PC-9 (cell line): ENCODE measurements at regions not wholly inside any gene's neighbourhood (a gene's known extent, or its start where the extent isn't known, plus 50 kb on each side); places are given as distances from the start of the nearest gene placed in this dataset.

Experiments
- BruUV-seq: library from RNA; stranded (reverse); fragments of 400-500 nt; replicated peaks from 2 replicates; lab custom pipeline; 2021; lab: Mats Ljungman, UMichigan
- CTCF ChIA-PET: fragments of 300-600 bp; sonication (Branson Sonifier 250); formaldehyde crosslinking; loops from one replicate; lab custom pipeline; 2022; ENCODE audit warnings: antibody characterized with exemption; lab: Charles Lee
- POLR2A ChIA-PET: fragments of 300-600 bp; sonication (Branson Sonifier 250); formaldehyde crosslinking; loops from one replicate; lab custom pipeline; 2022; ENCODE audit warnings: antibody characterized with exemption; ENCODE audit not compliant: unreplicated experiment; lab: Charles Lee
- DNase-seq, 2 experiments: peaks; one replicate each; pipeline versions ENCODE4 v3.0.0 to v3.0.0-alpha.2; 2015 to 2022; ENCODE audit warnings: mixed read lengths in 1 of 2
- H2AFZ ChIP-seq: fragments of 200-600 bp; sonication (generic); 2 replicates; pipeline ENCODE4 v1.8.1; 2017; ENCODE audit warnings: antibody characterized with exemption
- H3F3A ChIP-seq: fragments of 200-600 bp; sonication (generic); 2 replicates; pipeline ENCODE4 v1.8.1; 2017; ENCODE audit warnings: antibody characterized with exemption, mild to moderate bottlenecking, low read depth; ENCODE audit not compliant: insufficient read depth
- H3K27ac ChIP-seq: fragments of 200-600 bp; sonication (generic); 2 replicates; pipeline ENCODE4 v1.6.1; 2016; ENCODE audit warnings: mixed run types
- H3K27me3 ChIP-seq: fragments of 200-600 bp; sonication (generic); 2 replicates; pipeline ENCODE4 v1.6.1; 2016; ENCODE audit warnings: low read depth, mixed run types; ENCODE audit not compliant: insufficient read depth
- H3K36me3 ChIP-seq: fragments of 200-600 bp; sonication (generic); 2 replicates; pipeline ENCODE4 v1.6.1; 2016; ENCODE audit warnings: low read depth, mixed run types
- H3K4me1 ChIP-seq: fragments of 200-600 bp; sonication (generic); replicated peaks from 2 replicates; pipeline ENCODE4 v1.6.1; 2016; ENCODE audit warnings: mixed run types; ENCODE audit not compliant: insufficient read depth
- H3K4me2 ChIP-seq: fragments of 200-600 bp; sonication (generic); 2 replicates; pipeline ENCODE4 v1.6.1; 2017; ENCODE audit warnings: mixed run types
- H3K4me3 ChIP-seq: fragments of 200-600 bp; sonication (generic); 2 replicates; pipeline ENCODE4 v1.6.1; 2016; ENCODE audit warnings: mixed run types
- H3K79me2 ChIP-seq: fragments of 200-600 bp; sonication (generic); 2 replicates; pipeline ENCODE4 v1.6.1; 2017; ENCODE audit warnings: low read depth, mixed run types
- H3K9me2 ChIP-seq: fragments of 200-600 bp; sonication (generic); 2 replicates; pipeline ENCODE4 v1.8.1; 2017; ENCODE audit warnings: mild to moderate bottlenecking; ENCODE audit not compliant: insufficient read depth
- H3K9me3 ChIP-seq: fragments of 200-600 bp; sonication (generic); 2 replicates; pipeline ENCODE4 v1.8.1; 2016; ENCODE audit warnings: low read depth; ENCODE audit not compliant: insufficient read depth
- H4K20me1 ChIP-seq: fragments of 200-600 bp; sonication (generic); 2 replicates; pipeline ENCODE4 v1.8.1; 2017; ENCODE audit not compliant: insufficient read depth
- CTCF ChIP-seq: fragments of 200-600 bp; sonication (generic); conservative IDR thresholded peaks from 2 replicates; pipeline ENCODE4 v1.6.1; 2017; ENCODE audit warnings: mixed run types, antibody characterized with exemption, mild to moderate bottlenecking, moderate library complexity
- EZH2 ChIP-seq: fragments of 200-600 bp; sonication (generic); IDR thresholded peaks from 2 replicates; pipeline ENCODE4 v1.8.0; 2017; ENCODE audit warnings: antibody characterized with exemption, low read depth
- intact Hi-C: fragments of 100-400 bp; cut with micrococcal nuclease; formaldehyde crosslinking; loops from one replicate; pipeline ENCODE4 v1.10.0; 2022; ENCODE audit not compliant: unreplicated experiment

DNA sequence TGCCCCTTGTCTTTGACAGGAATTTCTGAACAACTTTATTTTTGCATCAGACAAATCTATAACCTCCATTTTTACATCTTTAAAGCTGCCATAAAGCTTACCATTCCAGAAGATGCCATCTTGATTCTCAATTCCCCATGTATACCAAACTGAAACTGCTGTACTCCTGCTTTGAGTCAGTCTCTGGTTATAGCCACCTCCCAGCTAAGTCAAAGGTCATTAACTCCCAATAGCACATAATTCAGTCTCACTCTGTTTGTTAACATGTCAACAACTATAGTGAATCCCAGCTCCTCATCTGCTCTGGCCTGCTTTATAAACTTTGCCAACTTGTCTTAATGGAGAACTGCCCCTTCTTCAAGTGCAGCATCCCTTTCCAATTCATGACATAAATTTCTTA is 343.6 kb downstream of the FRK start:
- H3K9me3 ChIP-seq, result no peaks in the 10 kb centered on the region
- no peaks in the 10 kb centered on the region for H3K9me2 ChIP-seq
- no peaks in the 10 kb centered on the region for H3K27me3 ChIP-seq
- no peak overlapping the region for H3K4me2 ChIP-seq
- H2AFZ ChIP-seq, result no peak overlapping the region
- no peaks in the 10 kb centered on the region for H4K20me1 ChIP-seq
- ChIA-PET CTCF (no interaction called here), POLR2A (interaction anchor here (0.6 kb wide), 1 partner anchor 47 kb away, joined by 4 read pairs; no protein-coding TSS in a partner anchor)
- no peak overlapping the region for H3K27ac ChIP-seq
- H3K79me2 ChIP-seq, result no peaks in the 10 kb centered on the region
- H3K4me3 ChIP-seq, result no peak overlapping the region
- H3K4me1 ChIP-seq, result no peaks in the 10 kb centered on the region
- no peak for TF ChIP-seq EZH2
- no peak for TF ChIP-seq CTCF
- intact Hi-C loops, result no loop called here
- H3K36me3 ChIP-seq, result no peaks in the 10 kb centered on the region
- no peaks in the 10 kb centered on the region for H3F3A ChIP-seq
- BruUV-seq, result no TSS peak
- no peak for DNase-seq

GRCh38 chr6:115712291-115712961 is 348.3 kb downstream of the FRK start:
- intact Hi-C loops, result no loop called here
- BruUV-seq, result no TSS peak
- Histone ChIP-seq H3K27me3 (no peaks in the 10 kb centered on the region), H3K4me1 (no peaks in the 10 kb centered on the region), H3K9me2 (no peaks in the 10 kb centered on the region), H3F3A (no peaks in the 10 kb centered on the region), H4K20me1 (no peaks in the 10 kb centered on the region), H3K36me3 (no peaks in the 10 kb centered on the region), H3K4me3 (no peak overlapping the region), H2AFZ (no peak overlapping the region), H3K4me2 (no peak overlapping the region), H3K27ac (no peak overlapping the region), H3K79me2 (no peaks in the 10 kb centered on the region), H3K9me3 (no peaks in the 10 kb centered on the region; the same call in 1 of the 2 replicates)
- CTCF ChIA-PET, result interaction anchor here (0.6 kb wide), 1 partner anchor 291 kb away, joined by 3 read pairs; no protein-coding TSS in a partner anchor
- TF ChIP-seq CTCF (no peak), EZH2 (no peak)
- DNase-seq, result no peak
- POLR2A ChIA-PET, result no interaction called here

DNA sequence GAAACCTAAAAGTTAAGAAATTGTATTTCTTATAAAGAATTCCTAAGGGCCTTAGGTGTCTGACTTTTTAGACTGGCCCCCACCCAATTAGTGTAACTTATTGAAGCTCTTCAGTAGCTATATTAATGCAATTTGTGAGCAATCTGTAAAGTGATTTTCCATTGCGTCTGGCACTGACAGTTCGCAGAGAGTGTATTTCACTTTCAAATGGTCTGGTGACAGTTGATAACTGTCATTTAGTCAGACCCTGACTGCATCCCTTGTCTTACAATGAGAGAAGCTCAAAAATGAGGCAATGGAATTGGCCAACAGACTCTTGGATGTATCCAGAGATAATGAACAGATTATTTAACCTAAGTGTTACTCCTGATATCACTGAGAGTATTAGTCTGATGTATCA is 351.8 kb downstream of the FRK start:
- ChIA-PET POLR2A (no interaction called here), CTCF (no interaction called here)
- Histone ChIP-seq H3K4me1 (no peaks in the 10 kb centered on the region), H3K4me3 (no peak overlapping the region), H3K27me3 (no peaks in the 10 kb centered on the region), H3K9me3 (no peaks in the 10 kb centered on the region; the same call in 1 of the 2 replicates), H3K4me2 (no peak overlapping the region), H3K36me3 (no peaks in the 10 kb centered on the region), H3K9me2 (no peaks in the 10 kb centered on the region), H3F3A (no peaks in the 10 kb centered on the region), H4K20me1 (no peaks in the 10 kb centered on the region), H2AFZ (no peak overlapping the region), H3K27ac (no peak overlapping the region), H3K79me2 (no peaks in the 10 kb centered on the region)
- no peak for TF ChIP-seq CTCF
- TF ChIP-seq EZH2, result no peak
- no TSS peak for BruUV-seq
- intact Hi-C loops, result no loop called here
- DNase-seq, result no peak
